ENCODE measurements at regions not wholly inside any gene's neighbourhood (a gene's known extent, or its start where the extent isn't known, plus 50 kb on each side); places are given as distances from the start of the nearest gene placed in this dataset.
"Not testable (repeated sequence)": the region's sequence is repeated elsewhere in the genome, so short reads cannot be mapped to it uniquely, and the experiment has no call there.

GRCh38 chr16:60204181-60204580, 1470.1 kb upstream of the GOT2 start:
- DNase-seq, result no peak

- DNase-seq, result no peak
These were observed 1469.5 kb upstream of the GOT2 start for GRCh38 chr16:60203525-60204124.

- not testable (repeated sequence) for DNase-seq
These were observed 1466.6 kb upstream of the GOT2 start for GRCh38 chr16:60200729-60201128.

GRCh38 chr16:60200161-60200560, 1466.0 kb upstream of the GOT2 start:
- no peak for DNase-seq

GRCh38 chr16:60199150-60199549, 1465.0 kb upstream of the GOT2 start:
- DNase-seq, result no peak

- DNase-seq, result no peak
These were observed 1447.4 kb upstream of the GOT2 start for GRCh38 chr16:60181536-60181935.

GRCh38 chr16:60180609-60181008, 1446.5 kb upstream of the GOT2 start:
- DNase-seq, result no peak

GRCh38 chr16:60170196-60170595, 1436.1 kb upstream of the GOT2 start:
- no peak for DNase-seq

- DNase-seq, result no peak
These were observed 1432.0 kb upstream of the GOT2 start for GRCh38 chr16:60166111-60166510.

- no peak for DNase-seq
These were observed 1417.9 kb upstream of the GOT2 start for GRCh38 chr16:60151987-60152386.

GRCh38 chr16:60150907-60151306, 1416.8 kb upstream of the GOT2 start:
- no peak for DNase-seq

GRCh38 chr16:60143348-60143705, 1409.2 kb upstream of the GOT2 start:
- no peak for DNase-seq

GRCh38 chr16:60142619-60143347, 1408.7 kb upstream of the GOT2 start:
- no peak for DNase-seq

- DNase-seq, result no peak
These were observed 1403.8 kb upstream of the GOT2 start for GRCh38 chr16:60137891-60138290.

GRCh38 chr16:60127196-60127595, 1393.1 kb upstream of the GOT2 start:
- no peak for DNase-seq

- not testable (repeated sequence) for DNase-seq
These were observed 1392.0 kb upstream of the GOT2 start for GRCh38 chr16:60126115-60126514.

GRCh38 chr16:60123392-60124023, 1389.4 kb upstream of the GOT2 start:
- no peak for DNase-seq

- no peak for DNase-seq
These were observed 1386.5 kb upstream of the GOT2 start for GRCh38 chr16:60120586-60120985.

GRCh38 chr16:60110531-60110930, 1376.4 kb upstream of the GOT2 start:
- DNase-seq, result no peak

- DNase-seq, result no peak
These were observed 1373.8 kb upstream of the GOT2 start for GRCh38 chr16:60107871-60108270.

- no peak for DNase-seq
These were observed 1373.3 kb upstream of the GOT2 start for GRCh38 chr16:60107437-60107836.

GRCh38 chr16:60100371-60100770, 1366.3 kb upstream of the GOT2 start:
- DNase-seq, result no peak

- no peak for DNase-seq
These were observed 1357.4 kb upstream of the GOT2 start for GRCh38 chr16:60091529-60091928.

- no peak for DNase-seq
These were observed 1357.0 kb upstream of the GOT2 start for GRCh38 chr16:60091071-60091470.

All from NCI-H446 treated with DMSO at 0.1 percent for 48 hours (cell line).